Activated gamma-delta T cell treated with anti-CD3 and anti-CD28 coated beads, Interleukin-2, amount 50 U/mL, for 16 hours (primary cell): ENCODE measurements at regions not wholly inside any gene's neighbourhood (a gene's known extent, or its start where the extent isn't known, plus 50 kb on each side); places are given as distances from the start of the nearest gene placed in this dataset.
A peak's percentile ranks its signal among the peaks of the same experiment; 100 is the strongest.
"Not testable (repeated sequence)": the region's sequence is repeated elsewhere in the genome, so short reads cannot be mapped to it uniquely, and the experiment has no call there.

Experiments
- DNase-seq: peaks from one replicate; pipeline ENCODE4 v3.0.0-alpha.2; 2020; ENCODE audit warnings: low read depth

DNA sequence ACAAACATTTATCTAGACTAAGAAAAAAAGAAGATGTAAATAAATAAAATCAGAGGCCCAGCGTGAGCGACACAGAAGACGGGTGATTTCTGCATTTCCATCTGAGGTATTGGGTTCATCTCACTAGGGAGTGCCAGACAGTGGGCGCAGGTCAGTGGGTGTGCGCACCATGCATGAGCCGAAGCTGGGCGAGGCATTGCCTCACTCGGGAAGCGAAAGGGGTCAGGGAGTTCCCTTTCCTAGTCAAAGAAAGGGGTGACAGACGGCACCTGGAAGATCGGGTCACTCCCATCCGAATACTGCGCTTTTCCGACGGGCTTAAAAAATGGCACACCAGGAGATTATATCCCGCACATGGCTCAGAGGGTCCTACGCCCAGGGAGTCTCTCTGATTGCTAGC lies 79.5 kb upstream of the ABCD2 start:
- not testable (repeated sequence) for DNase-seq

DNA sequence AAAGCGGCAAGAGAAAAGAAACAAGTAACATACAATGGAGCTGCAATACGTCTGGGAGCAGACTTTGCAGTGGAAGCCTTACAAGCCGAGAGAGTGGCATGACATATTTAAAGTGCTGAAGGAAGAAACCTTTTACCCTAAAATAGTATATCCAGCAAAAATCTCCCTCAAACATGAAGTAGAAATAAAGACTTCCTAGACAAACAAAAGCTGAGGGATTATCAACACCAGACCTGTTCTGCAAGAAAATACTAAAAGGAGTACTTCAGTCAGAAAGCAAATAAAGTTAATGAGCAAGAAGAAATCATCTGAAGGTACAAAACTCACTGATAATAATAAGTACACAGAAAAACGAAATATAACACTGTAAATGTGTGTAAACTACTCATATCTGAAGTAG lies 77.5 kb upstream of the ABCD2 start:
- DNase-seq: no peak

GRCh38 chr12:39692258-39692853 lies 72.8 kb upstream of the ABCD2 start:
- DNase-seq: no peak

DNA sequence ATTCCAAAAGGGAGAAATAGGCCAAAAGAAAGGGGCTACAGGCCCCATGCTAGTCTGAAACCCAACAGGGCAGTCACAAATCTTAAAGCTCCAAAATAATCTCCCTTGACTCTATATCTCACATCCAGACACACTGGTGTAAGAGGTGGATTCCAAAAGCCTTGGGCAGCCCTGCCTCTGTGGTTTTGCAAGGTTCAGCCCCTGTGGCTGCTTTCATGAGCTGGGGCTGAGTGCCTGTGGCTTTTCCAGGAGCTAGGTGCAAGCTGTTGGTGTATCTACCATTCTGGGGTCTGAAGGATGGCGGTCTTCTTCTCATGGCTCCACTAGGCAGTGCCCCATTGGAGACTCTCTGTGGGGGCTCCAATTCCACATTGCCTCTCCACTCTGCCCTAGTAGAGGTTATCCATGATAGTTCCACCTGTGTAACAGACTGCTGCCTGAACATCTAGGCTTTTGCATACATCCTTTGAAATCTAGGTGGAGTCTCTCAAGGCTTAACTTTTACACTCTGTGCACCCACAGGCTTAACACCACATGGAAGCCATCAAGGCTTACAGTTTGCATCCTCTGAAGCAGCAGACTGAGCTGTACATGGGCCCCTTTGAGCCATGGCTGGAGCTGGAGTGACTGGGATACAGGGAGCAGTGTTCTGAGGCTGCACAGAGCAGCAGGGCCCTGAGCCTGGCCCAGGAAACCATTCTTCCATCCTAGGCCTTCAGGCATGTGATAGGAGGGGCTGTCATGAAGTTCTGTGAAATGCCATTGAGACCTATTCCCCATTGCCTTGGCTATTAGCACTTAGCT lies 66.5 kb upstream of the ABCD2 start:
- no peak for DNase-seq

DNA sequence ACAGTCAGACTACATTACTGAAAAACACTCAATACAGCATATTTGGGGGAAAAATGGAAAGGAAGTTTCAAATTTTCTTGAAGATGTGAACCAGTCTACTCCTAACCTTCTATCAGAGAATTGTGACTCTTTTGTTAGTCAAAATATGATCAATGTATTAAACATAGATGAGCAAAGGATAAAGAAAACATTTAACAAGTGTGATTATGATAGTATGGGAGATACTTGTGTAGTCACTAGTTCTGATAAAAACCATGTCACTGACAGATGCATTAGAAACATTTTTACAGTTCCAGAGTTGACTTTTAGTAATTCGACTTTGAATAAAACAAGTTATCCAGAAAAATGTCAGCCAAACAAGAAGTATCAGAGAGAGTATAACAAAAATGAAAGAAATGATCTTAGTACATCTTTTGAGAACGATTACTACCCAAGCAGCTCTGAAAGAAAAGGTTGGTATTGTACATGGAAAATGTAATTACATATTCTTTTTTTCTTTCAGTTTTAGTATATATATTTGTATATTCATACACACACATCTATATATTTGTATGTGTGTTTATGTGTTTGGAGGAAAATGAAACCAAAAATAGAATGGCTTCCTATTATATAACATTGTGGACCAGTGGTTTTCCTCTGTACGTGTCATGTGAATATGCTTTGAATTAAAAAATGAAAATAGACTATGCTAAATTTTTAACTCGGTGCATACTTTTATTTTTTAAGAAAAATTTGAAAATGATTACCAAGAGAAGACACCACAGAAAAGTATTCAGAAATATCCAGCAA lies 63.3 kb upstream of the ABCD2 start:
- DNase-seq: no peak

GRCh38 chr12:39675263-39675662 lies 55.7 kb upstream of the ABCD2 start:
- no peak for DNase-seq

- DNase-seq: no peak
Observed at GRCh38 chr12:39672976-39673375, 53.4 kb upstream of the ABCD2 start.

GRCh38 chr12:39671898-39672875 lies 52.6 kb upstream of the ABCD2 start:
- DNase-seq: no peak

GRCh38 chr12:39669539-39669938 lies 49.9 kb upstream of the ABCD2 start:
- DNase-seq: peak; percentile 1
